SH-SY5Y (cell line): ENCODE measurements at regions not wholly inside any gene's neighbourhood (a gene's known extent, or its start where the extent isn't known, plus 50 kb on each side); places are given as distances from the start of the nearest gene placed in this dataset.
A peak's percentile ranks its signal among the peaks of the same experiment; 100 is the strongest.

Experiments
- GATA2 ChIP-seq: IDR thresholded peaks from 2 replicates; pipeline ENCODE4 v1.6.1; 2011; ENCODE audit warnings: mild to moderate bottlenecking, low read depth, low read length
- GATA3 ChIP-seq: IDR thresholded peaks from 2 replicates; pipeline ENCODE4 v1.6.1; 2011; ENCODE audit warnings: low read depth, mild to moderate bottlenecking, low read length, moderate library complexity

GRCh38 chr20:9981829-9982228 is 53.0 kb upstream of the ANKEF1 start:
- TF ChIP-seq GATA2 (no peak), GATA3 (no peak)

GRCh38 chr20:9978397-9979004 is 56.3 kb upstream of the ANKEF1 start:
- no peak for TF ChIP-seq GATA3
- no peak for TF ChIP-seq GATA2

DNA sequence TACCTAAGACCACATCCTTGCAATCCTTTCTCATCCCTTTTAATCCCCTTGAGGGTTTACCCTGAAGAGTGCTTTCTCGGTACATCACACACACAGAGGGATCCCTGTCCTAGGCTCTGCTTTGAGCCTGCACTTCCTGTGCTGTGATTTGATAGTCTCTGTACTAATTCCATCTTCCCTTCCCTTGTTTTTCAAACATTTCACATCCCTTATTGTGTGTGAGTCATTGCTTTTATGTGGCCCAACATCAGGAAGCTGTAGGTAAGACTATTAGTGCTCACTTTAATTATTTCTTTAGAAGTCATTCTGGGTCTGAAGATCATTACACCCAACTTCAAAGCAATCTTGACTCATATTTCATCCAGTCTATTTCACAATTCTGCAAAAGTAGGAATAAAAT is 57.2 kb upstream of the ANKEF1 start:
- TF ChIP-seq GATA2 = no peak
- TF ChIP-seq GATA3 = no peak

DNA sequence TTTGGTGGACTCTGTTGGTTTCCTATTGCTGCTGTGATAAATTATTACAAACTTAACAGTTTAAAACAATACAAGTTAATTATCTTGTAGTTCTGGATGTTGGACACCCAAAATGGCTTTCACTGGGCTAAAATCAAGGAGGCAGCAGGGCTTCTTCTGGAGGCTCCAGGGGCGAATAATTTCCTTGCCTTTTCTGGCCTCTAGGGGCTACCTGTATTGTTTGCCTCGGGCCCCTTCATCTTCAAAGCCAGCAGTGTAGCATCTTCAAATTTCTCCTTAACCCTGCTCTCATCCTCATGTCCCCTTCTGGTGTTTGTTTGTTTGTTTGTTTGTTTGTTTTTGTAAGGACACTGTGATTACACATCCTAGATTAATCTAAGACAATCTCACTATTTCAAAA is 60.5 kb upstream of the ANKEF1 start:
- TF ChIP-seq GATA2 (no peak), GATA3 (no peak)

- no peak for TF ChIP-seq GATA2
- TF ChIP-seq GATA3 = no peak
Measured at GRCh38 chr20:9971746-9972145, 63.0 kb upstream of the ANKEF1 start.

DNA sequence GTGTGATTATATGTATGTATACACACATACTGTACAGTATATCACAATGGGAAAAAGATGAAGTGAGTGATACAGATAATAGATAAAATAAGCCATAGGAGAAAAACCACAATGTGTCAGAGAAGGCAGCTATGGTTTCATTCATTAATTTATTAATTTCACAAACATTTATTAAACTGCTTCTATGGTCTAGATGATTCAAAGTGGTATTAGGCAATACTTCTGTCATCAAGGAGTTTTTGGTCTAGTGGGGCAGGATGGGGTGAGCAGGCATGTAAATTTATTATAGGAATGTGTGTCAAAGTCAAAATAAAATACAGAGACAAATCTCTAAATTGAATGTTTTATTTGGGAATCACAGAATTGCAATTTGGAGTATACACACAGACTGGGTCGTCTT is 65.2 kb upstream of the ANKEF1 start:
- TF ChIP-seq GATA2 = no peak
- TF ChIP-seq GATA3 = no peak

- peak; percentile 36 for TF ChIP-seq GATA2
- no peak for TF ChIP-seq GATA3
Measured at GRCh38 chr20:9968015-9968414, 66.8 kb upstream of the ANKEF1 start.

GRCh38 chr20:9966966-9967365 is 67.8 kb upstream of the ANKEF1 start:
- TF ChIP-seq GATA2 = no peak
- no peak for TF ChIP-seq GATA3

GRCh38 chr20:9963029-9963428 is 71.8 kb upstream of the ANKEF1 start:
- TF ChIP-seq GATA3 = no peak
- TF ChIP-seq GATA2 = no peak

- TF ChIP-seq GATA2 = no peak
- no peak for TF ChIP-seq GATA3
Measured at GRCh38 chr20:9958693-9959092, 76.1 kb upstream of the ANKEF1 start.

DNA sequence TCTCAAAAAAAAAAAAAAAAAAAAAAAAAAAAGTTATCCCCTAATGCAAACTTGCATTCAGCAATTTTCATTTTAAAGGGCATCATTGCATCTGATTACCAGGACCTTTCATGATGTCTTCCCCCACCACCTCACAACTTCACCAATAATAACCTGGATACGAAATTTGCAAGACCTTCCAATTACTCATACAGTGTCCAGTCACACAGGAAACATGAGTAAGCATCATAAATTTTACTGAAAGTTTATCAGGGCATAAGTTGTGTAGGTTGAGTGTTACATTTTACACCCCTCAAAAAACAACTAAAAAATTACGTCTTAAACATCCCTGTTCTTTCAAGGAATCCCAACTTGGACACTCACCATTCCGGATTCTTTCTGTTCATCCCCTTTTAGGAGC is 79.1 kb upstream of the ANKEF1 start:
- TF ChIP-seq GATA2 (no peak), GATA3 (no peak)

DNA sequence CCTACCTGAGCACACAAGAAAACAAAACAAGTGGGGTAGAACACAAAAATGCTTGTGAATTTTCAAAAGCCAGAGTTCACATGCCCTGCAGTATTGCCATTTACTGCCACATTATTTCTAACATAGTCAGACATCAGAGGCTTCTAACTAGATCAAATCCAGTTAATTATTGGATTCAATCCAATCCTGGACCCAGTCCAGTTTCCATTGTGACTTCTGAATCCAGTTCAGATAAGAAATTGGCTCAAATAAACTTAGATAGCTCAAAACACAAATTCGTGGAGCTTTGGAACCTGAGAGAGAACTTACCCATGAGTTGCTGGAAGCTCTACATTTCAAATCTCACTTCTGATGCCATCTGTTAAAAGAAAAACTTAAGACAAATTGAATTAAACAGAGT is 85.2 kb upstream of the ANKEF1 start:
- TF ChIP-seq GATA2 (no peak), GATA3 (no peak)

DNA sequence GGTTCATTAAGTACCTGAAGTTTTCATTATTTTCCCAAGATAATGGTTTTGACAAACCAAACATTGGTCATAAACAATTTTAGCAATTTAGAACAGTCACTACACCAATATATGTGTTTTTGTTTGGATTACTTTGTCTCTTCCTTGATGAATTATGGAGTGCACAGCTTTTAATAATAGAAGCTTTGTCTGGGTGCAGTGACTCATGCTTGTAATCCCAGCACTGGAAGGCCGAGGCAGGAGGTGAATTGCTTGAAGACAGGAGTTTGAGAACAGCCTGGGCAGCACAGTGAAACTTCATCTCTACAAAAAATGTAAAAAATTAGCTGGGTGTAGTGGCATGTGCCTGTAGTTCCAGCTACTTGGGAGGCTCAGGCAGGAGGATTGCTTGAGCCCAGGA is 89.4 kb upstream of the ANKEF1 start:
- TF ChIP-seq GATA2 (no peak), GATA3 (no peak)

- TF ChIP-seq GATA3 (no peak), GATA2 (no peak)
Measured at GRCh38 chr20:9942736-9943135, 92.1 kb upstream of the ANKEF1 start.

- TF ChIP-seq GATA3 = no peak
- TF ChIP-seq GATA2 = no peak
Measured at GRCh38 chr20:9940329-9940728, 94.5 kb upstream of the ANKEF1 start.

DNA sequence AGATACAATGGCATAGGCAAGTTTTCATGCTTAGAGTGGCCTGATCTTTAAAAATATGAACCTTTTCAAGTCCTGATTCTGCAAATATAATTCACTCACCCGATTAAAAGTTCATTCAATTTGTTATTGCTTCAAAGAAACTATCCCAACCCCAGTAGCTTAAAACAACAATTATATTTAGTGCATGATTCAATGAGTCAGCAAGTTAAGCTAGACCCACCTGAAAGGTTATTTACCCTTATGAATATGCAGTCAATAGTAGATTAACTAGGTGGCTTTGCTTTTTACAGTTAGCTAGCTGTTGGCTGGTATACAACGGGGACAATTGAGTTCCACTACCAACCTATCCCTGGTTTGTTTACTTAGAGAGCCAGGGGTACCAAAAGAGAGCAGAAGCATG is 95.6 kb upstream of the ANKEF1 start:
- TF ChIP-seq GATA3 (no peak), GATA2 (no peak)
